ENCODE measurements at regions not wholly inside any gene's neighbourhood (a gene's known extent, or its start where the extent isn't known, plus 50 kb on each side); places are given as distances from the start of the nearest gene placed in this dataset.
"Not testable (repeated sequence)": the region's sequence is repeated elsewhere in the genome, so short reads cannot be mapped to it uniquely, and the experiment has no call there.

DNA sequence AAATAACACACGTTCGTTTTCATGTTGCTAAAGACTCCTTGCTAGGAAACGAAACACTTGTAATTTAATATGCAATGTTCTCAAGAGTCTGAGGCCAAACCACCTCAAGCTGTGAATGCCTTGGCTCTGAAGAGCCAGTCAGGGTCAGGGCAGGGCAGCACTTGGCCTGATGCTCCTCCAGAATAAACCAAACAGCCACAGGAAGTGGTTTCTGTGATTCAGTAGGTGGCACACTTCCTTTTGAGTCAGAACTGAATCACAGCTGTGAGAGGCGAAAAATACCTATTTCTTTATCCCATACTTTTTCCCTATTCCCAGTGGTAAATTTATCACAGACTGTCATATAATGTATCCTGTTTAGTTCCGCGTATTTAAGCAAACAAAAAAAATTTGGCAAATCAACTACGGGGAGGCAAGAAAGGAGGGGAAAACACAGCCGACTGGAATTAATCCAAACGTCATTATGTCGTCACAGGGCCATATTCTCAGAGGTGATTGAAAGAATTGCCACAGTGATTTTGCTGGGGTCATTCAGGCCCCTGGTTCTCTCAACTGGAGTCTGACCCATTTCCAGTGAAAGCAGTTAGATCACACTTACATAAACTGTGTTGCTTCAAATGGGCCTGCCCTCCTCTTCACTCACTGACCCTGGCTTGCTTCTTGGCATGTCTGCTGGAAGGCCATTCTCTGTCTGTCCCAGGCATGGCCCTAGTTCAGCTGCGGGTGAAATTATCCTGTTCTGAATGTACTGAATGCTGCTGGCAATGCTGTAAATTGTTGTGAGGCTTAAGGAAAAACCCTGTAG, 71.2 kb downstream of the ARRDC3 start:
- ATAC-seq (ENCODE audit: insufficient read depth, low FRiP score) = peak; percentile 93
- no peak overlapping the region for H3K4me3 ChIP-seq

DNA sequence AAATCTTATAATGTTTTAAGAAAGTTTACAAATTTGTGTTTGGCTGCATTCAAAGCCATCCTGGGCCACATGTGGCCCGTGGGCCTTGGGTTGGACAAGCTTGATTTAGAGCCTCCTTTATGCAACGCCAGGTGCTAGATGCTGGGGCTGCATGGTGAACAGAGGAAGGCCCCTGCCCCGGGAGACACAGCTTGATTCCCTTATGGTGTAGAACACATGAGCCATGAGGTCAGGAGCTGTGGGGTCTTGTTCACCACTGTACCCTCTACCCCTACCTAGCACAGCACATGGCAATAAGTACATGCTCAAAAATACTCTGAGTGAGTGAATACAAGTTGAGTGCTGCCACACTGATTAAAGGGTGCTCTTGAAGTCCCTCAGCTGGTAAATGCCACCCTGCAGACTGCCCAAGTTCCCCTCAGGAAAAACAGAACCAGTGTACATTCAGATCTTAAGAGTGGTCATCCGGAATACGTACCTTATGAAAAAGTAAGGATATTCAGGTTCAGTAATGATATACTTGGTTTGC, 71.9 kb downstream of the ARRDC3 start:
- H3K9me3 ChIP-seq (ENCODE audit: control insufficient read depth in 4 of 4, insufficient read depth in 3 of 4, low read length in 3 of 4) = no peaks in the 10 kb centered on the region
- no peaks in the 10 kb centered on the region for H3K36me3 ChIP-seq (ENCODE audit: control insufficient read depth in 4 of 4, insufficient read depth in 4 of 4, low read length in 4 of 4)
- peaks cover 6 to 22% (median 17%) of the 10 kb centered on the region in 5 donors for H3K4me1 ChIP-seq (ENCODE audit: control insufficient read depth in 5 of 5, insufficient read depth in 5 of 5, low read length in 5 of 5)
- TF ChIP-seq, protein P1, sequence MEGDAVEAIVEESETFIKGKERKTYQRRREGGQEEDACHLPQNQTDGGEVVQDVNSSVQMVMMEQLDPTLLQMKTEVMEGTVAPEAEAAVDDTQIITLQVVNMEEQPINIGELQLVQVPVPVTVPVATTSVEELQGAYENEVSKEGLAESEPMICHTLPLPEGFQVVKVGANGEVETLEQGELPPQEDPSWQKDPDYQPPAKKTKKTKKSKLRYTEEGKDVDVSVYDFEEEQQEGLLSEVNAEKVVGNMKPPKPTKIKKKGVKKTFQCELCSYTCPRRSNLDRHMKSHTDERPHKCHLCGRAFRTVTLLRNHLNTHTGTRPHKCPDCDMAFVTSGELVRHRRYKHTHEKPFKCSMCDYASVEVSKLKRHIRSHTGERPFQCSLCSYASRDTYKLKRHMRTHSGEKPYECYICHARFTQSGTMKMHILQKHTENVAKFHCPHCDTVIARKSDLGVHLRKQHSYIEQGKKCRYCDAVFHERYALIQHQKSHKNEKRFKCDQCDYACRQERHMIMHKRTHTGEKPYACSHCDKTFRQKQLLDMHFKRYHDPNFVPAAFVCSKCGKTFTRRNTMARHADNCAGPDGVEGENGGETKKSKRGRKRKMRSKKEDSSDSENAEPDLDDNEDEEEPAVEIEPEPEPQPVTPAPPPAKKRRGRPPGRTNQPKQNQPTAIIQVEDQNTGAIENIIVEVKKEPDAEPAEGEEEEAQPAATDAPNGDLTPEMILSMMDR (IDR thresholded peaks at IDR 0.05; ENCODE audit: control extremely low read depth, extremely low read depth) = no peak
- ATAC-seq (ENCODE audit: insufficient read depth, low FRiP score) (no peak), DNase-seq (peak in 1 of 3 donors; percentile 14)
- no peaks in the 10 kb centered on the region for H3K27me3 ChIP-seq (ENCODE audit: control insufficient read depth in 3 of 3, insufficient read depth in 3 of 3, low read length in 2 of 3)
- H3K4me3 ChIP-seq = no peak overlapping the region
- 61 to 71% methylated on average over 5 of the region's 5 CpGs for WGBS, 2 donors
- H3K9ac ChIP-seq (ENCODE audit: insufficient read depth in 1 of 2, low read length in 2 of 2) = no peak overlapping the region
- peak overlapping the region in 1 of 2 donors; percentile 98 for H3K27ac ChIP-seq (ENCODE audit: low read depth in 1 of 2, low read length in 1 of 2)

More for the DNA sequence above, 71.2 kb downstream of the ARRDC3 start:
- Histone ChIP-seq H3K36me3 (ENCODE audit: control insufficient read depth in 4 of 4, insufficient read depth in 4 of 4, low read length in 4 of 4) (no peaks in the 10 kb centered on the region), H3K27ac (ENCODE audit: low read depth in 1 of 2, low read length in 1 of 2) (peak overlapping the region; percentile 68 to 96), H3K9me3 (ENCODE audit: control insufficient read depth in 4 of 4, insufficient read depth in 3 of 4, low read length in 3 of 4) (no peaks in the 10 kb centered on the region), H3K27me3 (ENCODE audit: control insufficient read depth in 3 of 3, insufficient read depth in 3 of 3, low read length in 2 of 3) (no peaks in the 10 kb centered on the region), H3K9ac (ENCODE audit: insufficient read depth in 1 of 2, low read length in 2 of 2) (peak overlapping the region; percentile 34 to 64), H3K4me1 (ENCODE audit: control insufficient read depth in 5 of 5, insufficient read depth in 5 of 5, low read length in 5 of 5) (peaks cover 6 to 22% (median 17%) of the 10 kb centered on the region in 5 donors)
- 5 to 6% methylated on average over 11 of the region's 11 CpGs for WGBS, 2 donors
- DNase-seq = peak; percentile 75 to 85 (median 78)
- TF ChIP-seq, protein P1 (IDR thresholded peaks at IDR 0.05; ENCODE audit: control extremely low read depth, extremely low read depth) = no peak

DNA sequence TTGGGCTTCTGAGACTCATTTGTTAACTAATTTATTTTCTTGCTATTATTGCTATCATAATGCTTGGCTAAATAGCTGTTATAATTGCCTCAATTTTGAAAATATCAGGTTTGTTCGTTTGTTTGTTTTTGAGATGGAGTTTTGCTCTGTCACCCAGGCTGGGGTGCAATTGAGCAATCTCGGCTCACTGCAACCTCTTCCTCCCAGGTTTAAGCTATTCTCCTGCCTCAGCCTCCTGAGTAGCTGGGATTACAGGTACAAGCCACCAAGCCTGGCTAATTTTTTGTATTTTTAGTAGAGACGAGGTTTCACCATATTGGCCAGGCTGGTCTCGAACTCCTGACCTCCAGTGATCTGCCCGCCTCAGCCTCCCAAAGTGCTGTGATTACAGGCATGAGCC, 75.0 kb downstream of the ARRDC3 start:
- not testable (repeated sequence) for DNase-seq; H3K27ac ChIP-seq (ENCODE audit: low read depth in 1 of 2, low read length in 1 of 2); ATAC-seq (ENCODE audit: insufficient read depth, low FRiP score); H3K4me3 ChIP-seq; H3K27me3 ChIP-seq (ENCODE audit: control insufficient read depth in 3 of 3, insufficient read depth in 3 of 3, low read length in 2 of 3); H3K36me3 ChIP-seq (ENCODE audit: control insufficient read depth in 4 of 4, insufficient read depth in 4 of 4, low read length in 4 of 4); H3K9ac ChIP-seq (ENCODE audit: insufficient read depth in 1 of 2, low read length in 2 of 2); H3K9me3 ChIP-seq (ENCODE audit: control insufficient read depth in 4 of 4, insufficient read depth in 3 of 4, low read length in 3 of 4)
- WGBS, 2 donors = 85 to 92% methylated on average over 5 of the region's 5 CpGs
- H3K4me1 ChIP-seq (ENCODE audit: control insufficient read depth in 5 of 5, insufficient read depth in 5 of 5, low read length in 5 of 5) = peaks cover 6 to 22% (median 11%) of the 10 kb centered on the region in 5 donors

DNA sequence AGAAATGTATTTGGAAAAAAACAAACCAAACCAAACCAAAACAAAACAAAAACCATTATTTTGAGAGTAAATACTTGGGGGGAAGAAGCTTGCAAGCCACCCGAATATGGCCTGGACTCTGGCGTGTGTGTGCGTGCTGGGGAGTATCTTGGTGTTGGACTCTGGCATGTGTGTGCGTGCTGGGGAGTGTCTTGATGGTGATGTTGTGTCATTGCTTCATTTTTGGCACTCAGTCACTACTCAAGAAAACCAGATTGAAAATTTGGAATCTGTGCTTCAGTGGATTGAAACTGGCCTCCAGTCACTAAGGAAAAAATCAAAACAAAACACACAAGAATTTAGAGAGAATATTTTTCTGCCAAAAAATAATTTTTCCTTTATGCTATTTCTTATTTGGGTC, 76.1 kb downstream of the ARRDC3 start:
- Histone ChIP-seq H3K27ac (ENCODE audit: low read depth in 1 of 2, low read length in 1 of 2) (no peak overlapping the region), H3K36me3 (ENCODE audit: control insufficient read depth in 4 of 4, insufficient read depth in 4 of 4, low read length in 4 of 4) (peaks cover 0 to 1% (median 0%) of the 10 kb centered on the region in 4 donors), H3K4me1 (ENCODE audit: control insufficient read depth in 5 of 5, insufficient read depth in 5 of 5, low read length in 5 of 5) (peaks cover 3 to 12% (median 8%) of the 10 kb centered on the region in 5 donors), H3K9ac (ENCODE audit: insufficient read depth in 1 of 2, low read length in 2 of 2) (no peak overlapping the region), H3K9me3 (ENCODE audit: control insufficient read depth in 4 of 4, insufficient read depth in 3 of 4, low read length in 3 of 4) (no peaks in the 10 kb centered on the region), H3K4me3 (no peak overlapping the region), H3K27me3 (ENCODE audit: control insufficient read depth in 3 of 3, insufficient read depth in 3 of 3, low read length in 2 of 3) (no peaks in the 10 kb centered on the region)
- TF ChIP-seq, protein P1 (IDR thresholded peaks at IDR 0.05; ENCODE audit: control extremely low read depth, extremely low read depth) = no peak
- 84 to 91% methylated on average over 4 of the region's 4 CpGs for WGBS, 2 donors
- no peak for ATAC-seq (ENCODE audit: insufficient read depth, low FRiP score)
- DNase-seq = no peak
